GM23248 (cell line): ENCODE measurements at regions not wholly inside any gene's neighbourhood (a gene's known extent, or its start where the extent isn't known, plus 50 kb on each side); places are given as distances from the start of the nearest gene placed in this dataset.

Source experiments
- DNase-seq: peaks from one replicate; pipeline ENCODE4 v3.0.0-alpha.2; 2015
- H2AFZ ChIP-seq: fragments of 200-600 bp; sonication (generic); 2 replicates; pipeline ENCODE4 v1.6.1; 2016; ENCODE audit warnings: antibody characterized with exemption
- H3F3A ChIP-seq: fragments of 200-600 bp; sonication (generic); 2 replicates; pipeline ENCODE4 v1.6.1; 2016; ENCODE audit warnings: mild to moderate bottlenecking, antibody characterized with exemption, mixed run types; ENCODE audit not compliant: insufficient read depth
- H3K27ac ChIP-seq: fragments of 200-600 bp; sonication (generic); 2 replicates; pipeline ENCODE4 v1.5.1; 2016; ENCODE audit warnings: mild to moderate bottlenecking
- H3K27me3 ChIP-seq: fragments of 200-600 bp; sonication (generic); replicated peaks from 2 replicates; pipeline ENCODE4 v1.6.1; 2016; ENCODE audit warnings: mild to moderate bottlenecking; ENCODE audit not compliant: insufficient read depth
- H3K36me3 ChIP-seq: fragments of 200-600 bp; sonication (generic); 2 replicates; pipeline ENCODE4 v1.6.1; 2016; ENCODE audit warnings: low read depth, mild to moderate bottlenecking
- H3K4me1 ChIP-seq: fragments of 200-600 bp; sonication (generic); 2 replicates; pipeline ENCODE4 v1.6.1; 2016; ENCODE audit warnings: mild to moderate bottlenecking; ENCODE audit not compliant: insufficient read depth
- H3K4me2 ChIP-seq: fragments of 200-600 bp; sonication (generic); one replicate; pipeline ENCODE4 v1.6.1; 2016; ENCODE audit warnings: mild to moderate bottlenecking; ENCODE audit not compliant: unreplicated experiment
- H3K4me3 ChIP-seq: fragments of 200-600 bp; sonication (generic); 2 replicates; pipeline ENCODE4 v1.5.1; 2016; ENCODE audit warnings: mild to moderate bottlenecking
- H3K79me2 ChIP-seq: fragments of 200-600 bp; sonication (generic); 2 replicates; pipeline ENCODE4 v1.6.1; 2016; ENCODE audit warnings: mild to moderate bottlenecking; ENCODE audit not compliant: insufficient read depth
- H3K9ac ChIP-seq: fragments of 200-600 bp; sonication (generic); 2 replicates; pipeline ENCODE4 v1.6.1; 2016; ENCODE audit warnings: mild to moderate bottlenecking
- H3K9me2 ChIP-seq: fragments of 200-600 bp; sonication (generic); 2 replicates; pipeline ENCODE4 v1.6.1; 2016; ENCODE audit warnings: mixed run types, mild to moderate bottlenecking, moderate library complexity; ENCODE audit not compliant: insufficient read depth
- H3K9me3 ChIP-seq: fragments of 200-600 bp; sonication (generic); one replicate; pipeline ENCODE4 v1.6.1; 2017; ENCODE audit warnings: low read depth
- H4K20me1 ChIP-seq: fragments of 200-600 bp; sonication (generic); 2 replicates; pipeline ENCODE4 v1.6.0; 2016; ENCODE audit not compliant: insufficient read depth
- EZH2 ChIP-seq: fragments of 200-600 bp; sonication (generic); IDR thresholded peaks from 2 replicates; pipeline ENCODE4 v1.6.1; 2018; ENCODE audit warnings: antibody characterized with exemption, mild to moderate bottlenecking; ENCODE audit not compliant: insufficient read depth, poor library complexity, severe bottlenecking
- EZH2phosphoT487 ChIP-seq: fragments of 200-600 bp; sonication (generic); IDR thresholded peaks from 2 replicates; pipeline ENCODE4 v1.6.1; 2018; ENCODE audit warnings: antibody characterized with exemption, moderate library complexity, mild to moderate bottlenecking, low read depth; ENCODE audit not compliant: insufficient read depth
- WGBS, 2 experiments: methylation state at CpG; one replicate each; pipeline ENCODE4 v1.1.6; 2015 to 2017; ENCODE audit warnings: low lambda C conversion rate in 2 of 2, low coverage in 1 of 2; ENCODE audit errors: missing lambda C conversion rate in 2 of 2; 5-methylcytosine and 5-hydroxymethylcytosine counted together
- in situ Hi-C: fragments of 300-500 bp; cut with MboI; formaldehyde crosslinking; loops from 2 replicates; pipeline ENCODE4 v1.15.0; 2020

DNA sequence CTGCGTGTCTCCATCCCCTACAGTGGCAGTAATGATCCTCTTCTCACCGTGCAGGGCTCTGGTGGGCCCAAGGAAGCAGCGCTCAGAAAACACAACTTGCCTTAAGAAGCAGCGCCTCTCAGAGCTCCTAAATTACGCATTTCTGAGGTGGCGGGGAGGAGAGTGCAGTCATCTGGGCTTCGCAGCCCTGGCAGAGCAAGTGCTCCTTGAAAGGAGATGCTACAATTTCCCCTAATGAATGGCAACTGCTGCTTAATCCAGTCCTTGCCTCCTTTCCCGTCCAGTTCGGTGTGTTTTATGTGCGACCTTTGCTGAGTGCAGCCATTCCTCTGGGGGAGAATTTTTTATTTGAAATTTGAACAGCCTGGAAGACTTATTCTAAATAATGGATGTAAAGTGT is 287.3 kb downstream of the PTPRU start:
- H3K4me3 ChIP-seq: no peak overlapping the region
- in situ Hi-C loops: no loop called here
- no peak overlapping the region for H3K4me2 ChIP-seq
- no peak overlapping the region for H2AFZ ChIP-seq
- TF ChIP-seq EZH2phosphoT487 (no peak), EZH2 (no peak)
- H3K9me3 ChIP-seq: no peaks in the 10 kb centered on the region
- H3K79me2 ChIP-seq: no peaks in the 10 kb centered on the region
- no peak overlapping the region for H3K27ac ChIP-seq
- no peaks in the 10 kb centered on the region for H3F3A ChIP-seq
- no peaks in the 10 kb centered on the region for H3K9me2 ChIP-seq
- no peaks in the 10 kb centered on the region for H4K20me1 ChIP-seq
- no peak for DNase-seq
- 75% methylated on average over 10 of the region's 10 CpGs for WGBS, 2 experiments
- H3K9ac ChIP-seq: no peak overlapping the region
- no peaks in the 10 kb centered on the region for H3K4me1 ChIP-seq
- H3K27me3 ChIP-seq: peaks cover 40% of the 10 kb centered on the region
- no peaks in the 10 kb centered on the region for H3K36me3 ChIP-seq

DNA sequence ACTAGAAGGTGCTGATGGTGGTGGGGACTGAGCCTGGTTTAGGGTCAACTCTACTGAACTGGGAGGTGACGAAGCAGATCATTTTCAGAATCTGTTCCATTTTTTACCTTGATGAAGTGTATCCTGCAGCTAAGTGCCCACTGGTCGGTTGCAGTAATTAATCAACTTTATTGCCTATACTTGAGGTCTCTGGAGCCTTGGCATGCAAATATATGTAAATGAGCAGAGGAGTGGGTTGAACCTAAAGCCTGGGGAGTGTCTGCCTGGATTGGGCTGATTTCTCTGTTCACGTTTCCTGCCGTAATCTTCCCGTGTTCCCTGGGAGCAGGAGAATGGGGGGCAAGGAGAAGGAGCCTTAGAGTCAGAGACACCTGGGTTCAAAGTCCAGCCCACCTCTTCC is 286.8 kb downstream of the PTPRU start:
- H3K4me2 ChIP-seq: no peak overlapping the region
- H3K27me3 ChIP-seq: peaks cover 40% of the 10 kb centered on the region
- in situ Hi-C loops: no loop called here
- no peak overlapping the region for H3K27ac ChIP-seq
- no peaks in the 10 kb centered on the region for H3K9me2 ChIP-seq
- H3K4me3 ChIP-seq: no peak overlapping the region
- no peaks in the 10 kb centered on the region for H3K36me3 ChIP-seq
- H3F3A ChIP-seq: no peaks in the 10 kb centered on the region
- H3K79me2 ChIP-seq: no peaks in the 10 kb centered on the region
- H3K9ac ChIP-seq: no peak overlapping the region
- no peaks in the 10 kb centered on the region for H3K4me1 ChIP-seq
- H2AFZ ChIP-seq: no peak overlapping the region
- no peaks in the 10 kb centered on the region for H4K20me1 ChIP-seq
- no peaks in the 10 kb centered on the region for H3K9me3 ChIP-seq
- TF ChIP-seq EZH2phosphoT487 (no peak), EZH2 (no peak)
- DNase-seq: no peak
- WGBS, 2 experiments: 77 to 78% methylated on average over 5 of the region's 5 CpGs

DNA sequence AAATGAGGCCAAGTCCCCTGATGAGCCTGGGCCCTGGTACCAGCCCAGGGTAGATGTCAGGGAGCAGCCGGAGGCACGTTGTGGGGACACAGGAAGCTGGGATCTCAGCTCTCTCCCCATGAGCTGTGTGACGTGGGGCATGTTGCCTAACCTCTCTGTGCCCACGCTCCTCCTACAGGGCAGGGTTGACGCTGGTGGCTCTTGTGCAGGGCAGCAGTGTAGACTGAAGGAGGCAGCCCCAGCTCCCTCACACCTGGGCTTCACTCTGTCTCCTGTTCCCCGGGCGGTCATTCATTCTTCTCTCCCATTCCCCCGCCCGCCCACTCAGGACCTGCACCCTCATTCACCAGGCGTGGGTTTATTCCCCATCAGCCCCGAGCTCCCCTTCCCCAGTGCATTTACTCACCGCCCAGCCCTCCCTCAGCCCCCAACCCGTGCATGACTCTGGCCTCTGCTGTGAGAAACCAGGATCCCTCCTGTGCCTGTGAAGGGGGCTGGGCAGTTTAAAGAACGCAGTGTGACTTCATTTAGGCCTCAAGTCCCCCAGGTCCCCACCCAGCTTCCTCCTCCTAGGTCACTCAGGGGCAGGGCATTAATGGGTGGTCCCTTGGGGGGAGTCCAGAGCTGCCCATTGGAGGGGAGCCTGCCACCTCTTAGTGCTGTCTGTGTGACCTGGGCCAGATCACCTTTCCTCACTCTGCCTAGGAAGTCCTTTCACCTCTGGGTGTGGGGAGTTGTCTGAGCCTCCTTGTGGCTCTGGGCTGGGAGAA is 285.7 kb downstream of the PTPRU start:
- no peaks in the 10 kb centered on the region for H3K9me3 ChIP-seq
- H3K4me2 ChIP-seq: no peak overlapping the region
- H3K79me2 ChIP-seq: no peaks in the 10 kb centered on the region
- no peaks in the 10 kb centered on the region for H3F3A ChIP-seq
- in situ Hi-C loops: no loop called here
- 5 to 38% methylated on average over 8 to 14 of the region's 14 CpGs for WGBS, 2 experiments
- H3K9ac ChIP-seq: no peak overlapping the region
- no peak overlapping the region for H3K27ac ChIP-seq
- H2AFZ ChIP-seq: no peak overlapping the region
- H3K27me3 ChIP-seq: peaks cover 36% of the 10 kb centered on the region
- TF ChIP-seq EZH2phosphoT487 (no peak), EZH2 (no peak)
- H3K36me3 ChIP-seq: no peaks in the 10 kb centered on the region
- H3K9me2 ChIP-seq: no peaks in the 10 kb centered on the region
- H4K20me1 ChIP-seq: no peaks in the 10 kb centered on the region
- no peak overlapping the region for H3K4me3 ChIP-seq
- DNase-seq: no peak
- H3K4me1 ChIP-seq: no peaks in the 10 kb centered on the region

DNA sequence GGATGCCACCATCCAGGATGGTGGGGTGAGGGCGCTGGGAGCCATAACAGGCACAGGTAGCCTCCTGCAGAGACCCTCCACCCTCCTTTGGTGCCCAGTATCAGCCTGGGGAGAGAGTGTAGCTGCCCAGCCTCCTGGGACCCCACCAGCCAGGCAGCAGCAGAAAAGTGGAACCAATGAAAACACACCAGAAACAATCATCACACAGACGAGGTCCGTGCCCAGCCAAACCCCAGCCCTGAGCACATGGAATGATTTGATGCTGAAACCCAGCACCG is 285.1 kb downstream of the PTPRU start:
- WGBS, 2 experiments: 7 to 13% methylated on average over 4 of the region's 4 CpGs

More for the DNA sequence above, 285.1 kb downstream of the PTPRU start:
- no peak overlapping the region for H3K4me3 ChIP-seq
- no peak overlapping the region for H3K9ac ChIP-seq
- H3K9me2 ChIP-seq: no peaks in the 10 kb centered on the region
- no peaks in the 10 kb centered on the region for H3K4me1 ChIP-seq
- no peaks in the 10 kb centered on the region for H3F3A ChIP-seq
- H3K9me3 ChIP-seq: no peaks in the 10 kb centered on the region
- TF ChIP-seq EZH2phosphoT487 (no peak), EZH2 (no peak)
- in situ Hi-C loops: no loop called here
- no peak overlapping the region for H3K27ac ChIP-seq
- no peak overlapping the region for H3K4me2 ChIP-seq
- H3K79me2 ChIP-seq: no peaks in the 10 kb centered on the region
- H3K27me3 ChIP-seq: peaks cover 30% of the 10 kb centered on the region
- H3K36me3 ChIP-seq: no peaks in the 10 kb centered on the region
- H4K20me1 ChIP-seq: no peaks in the 10 kb centered on the region
- H2AFZ ChIP-seq: no peak overlapping the region
- DNase-seq: no peak
